Amygdala (tissue), 56 donors: ENCODE measurements at regions not wholly inside any gene's neighbourhood (a gene's known extent, or its start where the extent isn't known, plus 50 kb on each side); places are given as distances from the start of the nearest gene placed in this dataset.

ENCODE experiments used
- DNase-seq, 56 donors: peaks; one replicate each; lab custom pipeline; 2025; lab: John Stamatoyannopoulos, UW

GRCh38 chr14:51394804-51395203, 154.8 kb downstream of the TMX1 start:
- DNase-seq, result no peak

DNA sequence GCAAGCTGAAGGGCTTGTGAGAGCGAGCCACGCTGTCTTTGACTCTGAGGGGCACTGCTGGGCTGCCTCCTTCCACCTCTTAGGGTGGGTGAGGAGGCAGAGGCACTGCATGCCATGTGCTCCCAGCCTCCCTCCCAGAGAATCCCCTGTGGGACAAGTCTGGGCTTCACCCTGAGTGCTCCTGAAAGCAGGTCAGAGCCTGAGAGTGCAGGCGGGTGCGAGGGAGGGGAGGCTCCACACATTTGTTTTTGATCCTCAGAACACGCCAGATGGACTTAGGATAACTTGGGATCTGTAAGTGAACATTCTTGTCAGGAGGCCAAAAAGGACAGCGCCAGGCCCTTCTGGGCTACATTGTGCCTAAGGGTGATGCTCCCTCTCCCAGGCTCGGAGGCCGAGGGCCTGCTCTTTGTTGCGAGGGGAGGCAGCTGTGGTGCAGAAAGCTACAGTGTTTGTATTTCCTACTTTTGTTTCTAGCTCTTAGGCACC, 155.4 kb downstream of the TMX1 start:
- DNase-seq, result peak in 5 of 56 donors; percentile 1 to 12 (median 7)

DNA sequence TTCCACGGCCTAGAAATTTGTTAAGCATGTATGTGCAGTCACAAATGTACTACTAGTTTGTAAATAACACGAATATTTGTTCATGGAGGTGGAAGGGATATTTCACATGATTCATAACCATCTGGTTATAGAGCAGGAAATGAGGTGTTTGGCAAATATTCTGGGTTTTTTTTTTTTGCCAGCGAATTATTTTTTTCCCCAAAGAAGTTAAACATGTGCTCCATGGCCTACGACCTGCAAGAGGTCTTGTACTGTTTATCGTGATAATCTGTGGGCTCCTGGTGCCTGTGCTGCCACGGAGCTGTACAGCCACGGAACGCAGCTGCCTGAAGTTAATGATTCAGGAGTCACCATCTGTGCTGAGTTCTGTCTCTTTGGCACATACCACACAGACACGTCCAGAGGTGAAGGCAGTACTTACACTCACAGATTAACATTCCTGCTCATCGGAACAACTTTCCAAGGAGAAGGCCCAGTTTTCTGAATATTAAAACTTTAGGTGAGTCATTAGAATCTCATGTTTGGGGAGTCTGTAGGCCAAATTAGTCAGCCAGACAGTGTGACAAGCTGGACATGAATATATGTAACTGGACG, 156.3 kb downstream of the TMX1 start:
- DNase-seq, result peak in 1 of 56 donors; percentile 8

GRCh38 chr14:51398898-51399297, 158.9 kb downstream of the TMX1 start:
- no peak for DNase-seq

- no peak for DNase-seq
These were observed 160.1 kb downstream of the TMX1 start for GRCh38 chr14:51400139-51400538.

GRCh38 chr14:51401272-51401671, 161.2 kb downstream of the TMX1 start:
- DNase-seq, result no peak

GRCh38 chr14:51401756-51402155, 161.7 kb downstream of the TMX1 start:
- DNase-seq, result no peak

DNA sequence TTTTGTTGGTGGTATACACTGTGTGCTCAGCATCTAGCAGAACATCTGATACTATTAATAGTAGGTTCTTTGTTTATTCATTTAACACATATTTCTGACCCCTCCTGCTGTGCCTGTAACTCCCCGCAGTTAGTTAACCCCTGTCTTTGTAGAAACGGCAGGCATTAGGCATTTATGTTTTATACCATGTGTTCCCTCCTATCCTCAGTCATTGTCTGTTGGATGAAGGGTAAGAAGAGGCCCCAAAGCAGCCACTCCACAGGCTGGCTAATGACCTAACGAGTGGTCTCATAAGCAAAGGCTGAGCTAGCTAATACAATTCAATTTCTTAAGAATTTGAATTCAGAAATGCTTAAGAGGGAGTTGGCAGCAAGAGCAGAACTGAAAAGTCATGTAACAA, 170.8 kb downstream of the TMX1 start:
- no peak for DNase-seq

DNA sequence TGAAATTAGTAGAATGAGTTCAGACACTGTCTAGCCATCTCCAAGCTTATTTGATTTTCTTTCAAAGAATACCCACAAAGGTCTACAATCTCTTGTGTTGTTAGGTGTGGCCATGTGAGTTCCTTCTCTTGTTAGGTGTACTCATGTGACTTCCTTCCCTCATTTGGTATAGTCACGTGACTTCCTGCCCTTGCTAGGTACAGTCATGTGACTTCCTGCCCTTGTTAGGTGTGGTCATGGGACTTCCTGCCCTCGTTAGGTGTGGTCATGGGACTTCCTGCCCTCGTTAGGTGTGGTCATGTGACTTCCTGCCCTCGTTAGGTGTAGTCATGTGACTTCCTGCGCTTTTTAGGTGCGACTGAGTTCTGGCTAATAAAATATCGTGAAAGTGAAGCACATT, 179.6 kb downstream of the TMX1 start:
- no peak for DNase-seq

- DNase-seq, result no peak
These were observed 182.7 kb downstream of the TMX1 start for GRCh38 chr14:51422704-51423103.

- no peak for DNase-seq
These were observed 184.0 kb downstream of the TMX1 start for GRCh38 chr14:51424041-51424440.

DNA sequence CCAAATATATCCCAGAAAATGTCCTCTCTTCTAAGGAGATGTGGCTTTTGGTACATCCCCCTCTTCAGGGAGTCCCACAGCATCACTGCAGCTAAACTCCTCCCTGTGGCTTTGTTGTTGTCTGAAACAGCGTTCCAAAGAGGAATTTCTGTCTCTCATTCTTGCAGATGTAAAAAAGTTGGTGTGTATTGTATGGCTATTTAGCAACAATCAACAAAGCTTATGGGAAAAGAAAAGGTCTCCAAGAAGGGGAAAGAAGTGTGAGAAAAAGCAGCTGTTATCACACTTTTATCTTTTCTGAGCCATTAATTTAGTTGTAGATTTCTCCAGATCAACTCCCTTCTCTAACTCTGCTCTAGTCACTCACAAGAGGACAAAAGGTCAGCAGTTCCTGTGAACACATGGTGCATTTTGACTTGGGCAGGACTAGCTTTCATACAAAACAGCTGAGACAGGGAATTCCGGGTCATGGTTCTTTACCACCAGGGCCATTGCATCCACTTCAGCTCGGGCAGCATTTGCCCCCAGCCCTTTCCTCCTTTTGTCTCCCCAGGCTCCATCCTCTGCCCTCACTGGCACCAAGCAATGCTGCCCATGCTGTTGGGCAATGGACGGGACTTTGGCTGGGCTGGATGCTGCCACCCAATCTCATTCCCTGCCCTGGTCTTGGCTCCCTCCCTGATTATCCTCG, 184.7 kb downstream of the TMX1 start:
- DNase-seq, result no peak

GRCh38 chr14:51428981-51429380, 188.9 kb downstream of the TMX1 start:
- DNase-seq, result no peak

- DNase-seq, result no peak
These were observed 190.0 kb downstream of the TMX1 start for GRCh38 chr14:51430079-51430478.

DNA sequence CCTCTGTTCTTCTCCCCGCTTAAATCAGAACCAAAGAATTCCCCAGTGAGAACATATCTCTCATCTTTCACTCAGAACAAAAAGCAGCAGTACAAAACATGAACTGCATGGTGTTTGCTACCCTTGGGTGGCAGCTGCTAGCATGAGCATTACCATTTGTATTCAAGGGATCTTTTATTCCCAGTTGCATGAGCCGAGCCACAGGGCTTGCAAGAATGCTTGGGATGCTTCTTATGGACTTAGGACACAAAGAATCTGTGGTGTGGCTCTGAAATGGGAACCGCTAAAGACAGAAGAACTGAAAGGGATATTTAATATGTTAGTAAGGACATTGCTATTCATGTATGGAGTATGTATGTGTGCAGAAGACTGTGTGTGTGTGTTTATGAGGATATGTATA, 190.6 kb downstream of the TMX1 start:
- peak in 9 of 56 donors; percentile 1 to 36 (median 7) for DNase-seq

GRCh38 chr14:51431033-51431709, 191.1 kb downstream of the TMX1 start:
- DNase-seq, result no peak

DNA sequence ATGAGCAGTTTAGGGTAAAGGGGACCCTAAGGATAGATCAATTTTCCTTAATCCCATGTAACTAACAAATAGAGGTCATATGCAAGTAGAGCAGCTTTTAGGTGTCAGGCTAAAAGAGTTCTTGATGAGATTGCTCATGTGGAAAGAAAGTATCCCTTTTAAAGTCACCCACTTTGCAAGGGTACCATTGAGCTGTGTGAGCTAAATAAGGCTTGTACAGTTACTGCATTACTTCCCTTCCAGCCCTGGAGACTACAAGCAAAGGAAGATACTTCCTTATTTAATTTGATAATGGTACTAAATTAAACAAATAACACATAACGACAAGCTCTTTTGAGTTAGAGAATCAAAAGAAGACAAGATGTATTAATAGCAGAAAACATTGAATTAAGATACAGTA, 191.7 kb downstream of the TMX1 start:
- DNase-seq, result no peak

GRCh38 chr14:51432302-51432948, 192.4 kb downstream of the TMX1 start:
- DNase-seq, result no peak

DNA sequence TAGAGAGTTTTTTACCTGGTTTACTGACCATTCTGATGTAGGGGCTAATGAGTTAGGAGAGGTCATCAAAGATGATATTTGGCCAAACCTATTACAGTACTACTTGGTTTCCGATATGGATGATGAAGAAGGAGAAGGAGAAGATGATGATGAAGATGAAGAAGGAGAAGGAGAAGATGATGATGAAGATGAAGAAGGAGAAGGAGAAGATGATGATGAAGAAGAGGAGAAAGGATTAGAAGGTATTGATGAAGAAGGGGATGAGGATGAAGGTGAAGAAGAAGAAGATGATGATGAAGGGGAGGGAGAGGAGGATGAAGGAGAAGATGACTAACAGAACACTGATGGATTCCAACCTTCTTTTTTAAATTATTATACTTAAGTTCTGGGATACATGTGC, 196.6 kb downstream of the TMX1 start:
- DNase-seq, result no peak

DNA sequence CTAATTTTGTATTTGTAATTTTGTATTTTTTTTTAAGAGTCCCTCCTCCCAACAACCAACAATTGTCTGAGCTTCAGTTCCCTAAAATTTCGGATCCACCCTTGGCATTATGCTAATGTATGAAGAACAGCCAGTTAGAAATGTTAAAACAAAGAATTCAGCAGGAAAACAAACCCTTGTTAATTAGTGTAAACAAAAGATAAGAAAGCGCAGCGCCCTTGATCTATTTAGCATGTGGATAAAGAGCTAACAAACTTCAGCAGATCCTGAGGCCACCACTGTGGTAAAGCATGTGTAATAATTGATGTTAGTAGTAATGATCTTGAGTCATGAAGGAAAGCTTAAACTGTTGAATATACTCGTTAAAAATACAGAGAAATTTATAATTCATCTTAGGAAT, 199.8 kb downstream of the TMX1 start:
- DNase-seq, result no peak

- DNase-seq, result no peak
These were observed 201.0 kb downstream of the TMX1 start for GRCh38 chr14:51441001-51441400.
